Motor neuron (in vitro differentiated cells): ENCODE measurements at regions not wholly inside any gene's neighbourhood (a gene's known extent, or its start where the extent isn't known, plus 50 kb on each side); places are given as distances from the start of the nearest gene placed in this dataset.

Source experiments
- ATAC-seq, 8 experiments: fragments of 200-7000 bp; cut with Tn5 transposase; replicated peaks in 6 of 8; 2 replicates each; pipeline ENCODE4 v1.8.0; 2021; ENCODE audit warnings: mild to moderate bottlenecking in 8 of 8, moderate library complexity in 8 of 8
- H3K27ac ChIP-seq, 2 donors: fragments of 250-450 bp; sonication (Bioruptor Pico); 2 replicates each; pipeline ENCODE4 v1.9.0; 2021; ENCODE audit warnings: antibody characterized with exemption in 2 of 2, mild to moderate bottlenecking in 2 of 2, moderate library complexity in 1 of 2
- H3K4me1 ChIP-seq, 2 donors: fragments of 250-450 bp; sonication (Bioruptor Pico); replicated peaks in 1 of 2; 2 replicates each; pipeline ENCODE4 v1.6.1; 2021; ENCODE audit warnings: antibody characterized with exemption in 2 of 2, mild to moderate bottlenecking in 2 of 2, moderate library complexity in 1 of 2
- H3K4me3 ChIP-seq, 5 donors: fragments of 250-450 bp; sonication (Bioruptor Pico); 2 replicates each; pipeline ENCODE4 v1.9.0; 2021; ENCODE audit warnings: antibody characterized with exemption in 5 of 5, mild to moderate bottlenecking in 5 of 5, moderate library complexity in 4 of 5
- WGBS, 10 experiments: fragments of 450-650 bp; shearing (Covaris generic); methylation state at CpG; one replicate each; pipeline ENCODE4 v1.0.0; 2022; 5-methylcytosine and 5-hydroxymethylcytosine counted together
- in situ Hi-C, 9 experiments: fragments of 400-800 bp; cut with MboI; loops; one replicate each; pipeline ENCODE4 v1.15.0; 2021; ENCODE audit warnings: low sequenced_read_pairs in 9 of 9, low pct_unique_long_range_greater_than_20kb in 2 of 9; ENCODE audit not compliant: unreplicated experiment in 9 of 9

DNA sequence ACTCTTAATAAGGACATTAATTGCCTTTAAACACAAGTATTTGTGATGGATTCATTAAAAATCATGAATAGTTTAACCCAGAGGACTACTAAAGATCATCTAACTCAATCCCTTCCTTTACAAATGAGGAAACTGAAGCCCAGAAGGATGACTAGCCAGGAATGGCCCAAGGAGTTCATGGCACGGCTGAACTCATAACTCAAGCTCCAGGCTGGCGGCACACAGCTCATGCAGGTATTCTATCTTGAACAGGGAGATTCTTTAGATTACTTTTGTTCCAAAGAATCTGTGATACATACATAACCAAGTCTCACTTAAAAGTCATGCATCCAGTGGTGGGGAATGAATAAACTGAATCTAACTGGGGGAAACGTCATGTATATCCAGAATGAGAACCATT, 495.5 kb downstream of the ACTL7B start:
- no peak for ATAC-seq
- Histone ChIP-seq H3K4me3 (no peak overlapping the region), H3K27ac (no peak overlapping the region), H3K4me1 (no peaks in the 10 kb centered on the region)
- in situ Hi-C loops, result no loop called here
- 86 to 93% (median 90%) methylated on average over 1 to 3 of the region's 3 CpGs; no CpG with 5 or more reads in 4 of the 10 experiments for WGBS, 10 experiments

DNA sequence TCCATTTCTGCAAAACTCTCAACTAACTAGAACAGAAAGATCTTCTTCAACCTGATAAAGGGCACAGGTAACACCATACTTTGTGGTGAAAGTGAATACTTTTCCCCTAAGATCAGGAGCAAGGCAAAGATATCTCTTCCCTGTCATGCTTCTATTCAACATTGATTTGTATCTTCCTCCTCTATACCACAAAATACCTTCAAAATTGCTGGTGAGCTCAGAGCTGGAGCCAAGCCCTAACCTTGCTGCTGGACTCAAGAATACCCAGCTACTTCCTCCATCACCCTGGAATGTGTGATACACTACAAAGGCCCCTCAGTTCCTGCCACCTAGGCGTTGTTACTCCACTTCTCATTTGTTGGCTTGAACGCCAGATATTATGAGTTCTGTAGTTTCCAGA, 499.0 kb downstream of the ACTL7B start:
- Histone ChIP-seq H3K27ac (no peak overlapping the region), H3K4me3 (no peak overlapping the region), H3K4me1 (no peaks in the 10 kb centered on the region)
- in situ Hi-C loops, result no loop called here
- ATAC-seq, result no peak
- WGBS, 10 experiments, result 80 to 100% (median 100%) methylated on average over 1 to 2 of the region's 2 CpGs; no CpG with 5 or more reads in 4 of the 10 experiments

- no peak overlapping the region for H3K4me3 ChIP-seq
- in situ Hi-C loops, result no loop called here
- no peak overlapping the region for H3K27ac ChIP-seq
- ATAC-seq, result no peak
- H3K4me1 ChIP-seq, result no peaks in the 10 kb centered on the region
- 68 to 100% (median 88%) methylated on average over 2 to 5 of the region's 5 CpGs for WGBS, 10 experiments
These were observed 504.2 kb downstream of the ACTL7B start for GRCh38 chr9:108351571-108351970.

DNA sequence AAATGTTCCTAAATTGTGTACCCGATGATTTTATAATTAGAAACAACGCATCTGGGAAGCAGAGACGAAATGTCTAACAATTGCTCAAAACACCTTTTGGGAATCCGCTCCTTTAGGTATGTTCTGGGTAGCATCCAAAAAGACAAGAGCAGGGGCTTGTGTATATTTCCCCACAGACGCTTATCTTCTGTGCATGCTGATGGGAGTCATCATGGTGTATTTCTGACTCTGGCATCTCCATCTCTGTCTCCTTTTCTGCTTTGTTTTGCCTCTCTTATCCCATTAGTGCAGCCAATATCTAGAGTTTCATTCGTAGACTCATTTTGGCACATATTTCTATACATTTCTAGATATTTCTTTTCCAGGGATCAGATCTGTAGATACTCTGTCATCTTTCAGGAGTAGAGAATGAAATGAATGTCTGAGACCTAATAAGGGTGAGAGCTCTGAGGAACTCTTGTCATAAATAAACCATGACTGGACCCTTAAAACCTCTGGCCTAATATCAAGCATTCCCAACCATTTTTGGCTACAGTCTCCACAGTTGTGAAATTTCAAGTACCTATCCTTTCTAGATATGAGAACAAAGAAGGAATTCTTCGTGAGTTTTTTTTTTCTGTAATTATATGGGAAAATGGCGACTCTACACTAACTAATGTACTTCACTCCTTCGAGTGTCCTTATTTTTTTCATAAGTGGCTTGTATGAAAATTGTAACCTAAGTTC, 508.2 kb downstream of the ACTL7B start:
- Histone ChIP-seq H3K27ac (no peak overlapping the region), H3K4me3 (no peak overlapping the region), H3K4me1 (no peaks in the 10 kb centered on the region)
- in situ Hi-C loops, result no loop called here
- whole genome bisulfite sequencing, 10 experiments, result 67 to 95% (median 86%) methylated on average over 4 to 9 of the region's 9 CpGs
- ATAC-seq, result no peak

GRCh38 chr9:108345826-108346225, 510.0 kb downstream of the ACTL7B start:
- 20 to 100% (median 73%) methylated on average over 1 to 3 of the region's 3 CpGs for WGBS, 10 experiments

DNA sequence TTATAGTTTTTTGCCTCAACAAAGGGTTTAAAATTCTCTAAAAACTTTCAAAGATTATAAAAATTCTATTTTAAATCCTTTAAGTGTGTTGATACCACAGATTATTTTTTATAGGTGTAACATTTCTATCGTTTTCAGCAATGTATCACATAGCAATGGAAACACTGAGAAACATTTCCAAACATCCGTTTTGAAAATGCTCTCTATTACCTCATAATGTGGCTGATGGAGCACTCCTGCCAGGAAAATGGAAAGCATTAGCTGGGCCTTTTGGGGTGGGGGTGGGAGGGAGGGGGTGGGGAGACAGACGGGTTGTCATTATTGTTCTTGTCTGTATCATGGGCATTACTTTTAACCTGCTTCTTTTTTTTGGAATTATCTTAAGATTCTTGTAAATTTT, 516.5 kb downstream of the ACTL7B start:
- no peak overlapping the region for H3K27ac ChIP-seq
- 0 to 69% (median 53%) methylated on average over 1 to 3 of the region's 3 CpGs; no CpG with 5 or more reads in 1 of the 10 experiments for WGBS, 10 experiments
- in situ Hi-C loops, result no loop called here
- ATAC-seq, result no peak
- H3K4me3 ChIP-seq, result no peak overlapping the region
- peaks cover 0 to 3% of the 10 kb centered on the region in 2 donors for H3K4me1 ChIP-seq

More at GRCh38 chr9:108345826-108346225, 510.0 kb downstream of the ACTL7B start:
- Histone ChIP-seq H3K27ac (no peak overlapping the region), H3K4me3 (no peak overlapping the region), H3K4me1 (no peaks in the 10 kb centered on the region)
- no peak for ATAC-seq
- in situ Hi-C loops, result no loop called here

DNA sequence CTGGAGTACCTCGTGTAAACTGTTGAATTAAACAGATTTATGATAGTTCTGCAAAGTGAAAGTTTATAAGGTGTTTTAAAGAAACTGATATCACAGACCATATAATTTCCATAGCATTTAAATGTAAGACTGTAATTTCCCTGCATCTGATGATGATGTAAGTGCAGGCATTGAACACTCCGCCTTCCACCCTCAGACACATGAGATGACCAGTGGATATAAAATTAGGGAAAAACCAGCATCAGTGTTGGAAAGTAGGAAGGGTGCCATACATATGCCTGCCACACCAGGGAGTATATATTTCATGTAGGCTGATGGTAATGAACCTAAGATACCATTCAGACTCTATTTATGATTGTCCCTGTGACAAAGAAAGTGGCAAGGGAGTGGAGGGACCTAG, 519.2 kb downstream of the ACTL7B start:
- WGBS, 10 experiments, result 12 to 88% (median 60%) methylated on average over 1 to 2 of the region's 2 CpGs; no CpG with 5 or more reads in 2 of the 10 experiments
- Histone ChIP-seq H3K4me1 (peaks cover 0 to 14% of the 10 kb centered on the region in 2 donors), H3K27ac (no peak overlapping the region), H3K4me3 (no peak overlapping the region)
- in situ Hi-C loops, result no loop called here
- ATAC-seq, result peak in 3 of 8 experiments; percentile 75 to 93 (median 82)

DNA sequence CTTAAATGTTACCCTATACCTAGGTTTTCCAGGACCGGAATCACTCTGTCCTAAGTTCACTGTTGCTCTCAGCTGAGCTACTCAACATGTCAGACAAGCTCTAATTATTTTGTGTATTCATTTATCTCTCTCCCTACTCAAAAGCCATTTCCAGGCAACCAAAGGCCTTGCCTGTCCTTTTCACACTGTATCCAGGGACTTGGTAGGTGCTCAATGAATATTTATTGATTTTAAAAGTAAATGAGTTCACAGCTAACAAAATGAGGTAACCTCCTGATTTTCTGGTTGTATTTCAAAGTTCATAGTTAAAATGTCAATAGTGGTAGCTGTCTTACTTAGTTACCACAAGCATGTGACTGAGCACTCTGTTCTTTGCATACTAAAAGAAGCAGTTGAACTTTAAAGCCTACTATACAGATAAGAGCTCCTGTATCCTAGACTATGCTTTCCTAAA, 522.2 kb downstream of the ACTL7B start:
- no peak overlapping the region for H3K4me3 ChIP-seq
- ATAC-seq, result peak in 6 of 8 experiments; percentile 13 to 96 (median 56)
- in situ Hi-C loops, result no loop called here
- H3K4me1 ChIP-seq, result peaks cover 0 to 14% of the 10 kb centered on the region in 2 donors
- 20 to 86% (median 45%) methylated on average over 1 of the region's 1 CpG; no CpG with 5 or more reads in 3 of the 10 experiments for WGBS, 10 experiments
- H3K27ac ChIP-seq, result no peak overlapping the region

DNA sequence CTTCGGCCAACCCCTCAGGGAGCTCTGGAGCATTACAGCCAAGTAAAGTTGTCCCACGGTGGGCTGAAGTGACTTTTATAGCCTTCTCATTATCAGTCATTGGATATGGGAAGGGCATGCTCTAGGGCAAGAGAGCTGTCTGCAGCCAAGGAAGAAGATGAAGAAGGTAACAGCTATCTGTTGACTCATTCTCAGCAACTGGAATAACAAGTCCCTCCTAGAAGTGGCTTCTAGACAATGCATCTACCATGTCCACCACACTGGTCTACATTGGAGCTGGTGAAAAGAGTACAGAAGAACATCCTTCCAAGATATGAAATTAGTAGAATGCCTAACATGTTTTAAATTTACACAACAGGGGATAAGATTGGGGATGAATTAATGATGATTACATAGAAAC, 524.2 kb downstream of the ACTL7B start:
- WGBS, 10 experiments, result 80 to 100% (median 83%) methylated on average over 1 to 2 of the region's 2 CpGs; no CpG with 5 or more reads in 2 of the 10 experiments
- Histone ChIP-seq H3K4me3 (no peak overlapping the region), H3K27ac (no peak overlapping the region), H3K4me1 (peaks cover 0 to 14% of the 10 kb centered on the region in 2 donors)
- ATAC-seq, result no peak
- in situ Hi-C loops, result no loop called here

- Histone ChIP-seq H3K27ac (no peak overlapping the region), H3K4me1 (no peaks in the 10 kb centered on the region), H3K4me3 (no peak overlapping the region)
- 40 to 83% (median 60%) methylated on average over 1 of the region's 1 CpG; no CpG with 5 or more reads in 6 of the 10 experiments for WGBS, 10 experiments
- no peak for ATAC-seq
- in situ Hi-C loops, result no loop called here
These were observed 530.4 kb downstream of the ACTL7B start for GRCh38 chr9:108325406-108325805.

- no peak for ATAC-seq
- Histone ChIP-seq H3K4me1 (peaks cover 0 to 9% of the 10 kb centered on the region in 2 donors), H3K4me3 (no peak overlapping the region), H3K27ac (no peak overlapping the region)
- WGBS, 10 experiments, result 57 to 94% (median 83%) methylated on average over 1 to 3 of the region's 3 CpGs; no CpG with 5 or more reads in 3 of the 10 experiments
- in situ Hi-C loops, result no loop called here
These were observed 532.2 kb downstream of the ACTL7B start for GRCh38 chr9:108323615-108324014.

DNA sequence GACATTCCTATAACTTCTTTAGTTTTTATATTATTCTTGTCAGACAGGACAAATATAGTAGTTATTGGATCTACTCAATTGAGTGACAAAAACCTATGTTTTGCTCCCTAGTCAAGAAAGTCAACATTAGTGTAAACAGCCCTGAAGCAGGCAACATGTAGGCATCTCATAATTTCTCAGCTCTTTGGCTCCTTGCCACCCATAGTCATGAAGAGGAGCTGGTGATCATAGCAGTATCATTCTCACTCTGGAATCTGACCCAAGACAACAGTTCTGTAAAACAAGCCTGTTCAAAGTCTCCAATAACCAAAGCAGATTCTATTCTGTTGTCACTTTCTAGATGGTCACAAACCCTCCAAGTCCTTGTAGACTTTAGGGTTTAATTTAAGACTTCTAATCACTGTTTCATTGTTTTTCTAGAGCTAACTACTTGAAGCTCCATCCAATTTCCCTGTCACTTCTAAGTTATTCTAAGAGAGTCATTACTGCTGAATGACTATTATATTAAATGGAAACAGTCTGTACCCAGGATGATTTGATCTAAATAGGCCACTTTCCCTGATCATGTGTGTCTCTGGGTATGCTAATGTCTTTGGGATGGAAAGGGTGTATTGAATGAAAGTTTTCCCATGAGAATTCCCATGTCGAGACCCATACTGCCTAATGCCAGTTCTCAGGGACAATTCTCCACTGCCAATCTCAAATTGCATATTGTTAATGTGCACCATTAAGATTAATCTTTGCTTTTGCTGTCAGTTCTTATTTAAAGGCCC, 533.3 kb downstream of the ACTL7B start:
- H3K27ac ChIP-seq, result no peak overlapping the region
- 0 to 80% (median 33%) methylated on average over 1 of the region's 1 CpG; no CpG with 5 or more reads in 5 of the 10 experiments for whole genome bisulfite sequencing, 10 experiments
- peaks cover 0 to 9% of the 10 kb centered on the region in 2 donors for H3K4me1 ChIP-seq
- in situ Hi-C loops, result no loop called here
- ATAC-seq, result peak in 6 of 8 experiments; percentile 14 to 64 (median 30)
- H3K4me3 ChIP-seq, result no peak overlapping the region

- ATAC-seq, result no peak
- H3K4me3 ChIP-seq, result no peak overlapping the region
- H3K27ac ChIP-seq, result no peak overlapping the region
- in situ Hi-C loops, result no loop called here
- peaks cover 0 to 9% of the 10 kb centered on the region in 2 donors for H3K4me1 ChIP-seq
These were observed 539.2 kb downstream of the ACTL7B start for GRCh38 chr9:108316630-108317029.
